ENCODE measurements at regions not wholly inside any gene's neighbourhood (a gene's known extent, or its start where the extent isn't known, plus 50 kb on each side); places are given as distances from the start of the nearest gene placed in this dataset.

GRCh38 chr7:1309996-1310395 is 77.3 kb downstream of the UNCX start:
- H3K4me3 ChIP-seq (ENCODE audit: low read length) = no peak overlapping the region
- no peak for DNase-seq (ENCODE audit: low read depth)
- TF ChIP-seq CTCF (conservative IDR thresholded peaks at IDR 0.05; ENCODE audit: low read depth, low read length) = no peak

- no peak for TF ChIP-seq CTCF (conservative IDR thresholded peaks at IDR 0.05; ENCODE audit: low read depth, low read length)
- DNase-seq (ENCODE audit: low read depth) = no peak
- H3K4me3 ChIP-seq (ENCODE audit: low read length) = no peak overlapping the region
Observed at GRCh38 chr7:1310936-1311335, 78.3 kb downstream of the UNCX start.

- no peak for DNase-seq (ENCODE audit: low read depth)
- TF ChIP-seq CTCF (conservative IDR thresholded peaks at IDR 0.05; ENCODE audit: low read depth, low read length) = no peak
- H3K4me3 ChIP-seq (ENCODE audit: low read length) = no peak overlapping the region
Observed at GRCh38 chr7:1311406-1312135, 78.9 kb downstream of the UNCX start.

GRCh38 chr7:1312136-1313070 is 79.7 kb downstream of the UNCX start:
- no peak for TF ChIP-seq CTCF (conservative IDR thresholded peaks at IDR 0.05; ENCODE audit: low read depth, low read length)
- no peak overlapping the region for H3K4me3 ChIP-seq (ENCODE audit: low read length)
- DNase-seq (ENCODE audit: low read depth) = no peak

- TF ChIP-seq CTCF (conservative IDR thresholded peaks at IDR 0.05; ENCODE audit: low read depth, low read length) = no peak
- H3K4me3 ChIP-seq (ENCODE audit: low read length) = no peak overlapping the region
- no peak for DNase-seq (ENCODE audit: low read depth)
Observed at GRCh38 chr7:1313613-1314012, 80.9 kb downstream of the UNCX start.

- H3K4me3 ChIP-seq (ENCODE audit: low read length) = no peak overlapping the region
- no peak for TF ChIP-seq CTCF (conservative IDR thresholded peaks at IDR 0.05; ENCODE audit: low read depth, low read length)
- no peak for DNase-seq (ENCODE audit: low read depth)
Observed at GRCh38 chr7:1314021-1314907, 81.6 kb downstream of the UNCX start.
